AML-193 (cell line): ENCODE measurements at regions not wholly inside any gene's neighbourhood (a gene's known extent, or its start where the extent isn't known, plus 50 kb on each side); places are given as distances from the start of the nearest gene placed in this dataset.

ENCODE experiments used
- DNase-seq, 2 experiments: peaks; one replicate each; lab custom pipeline; 2025; lab: John Stamatoyannopoulos, UW

DNA sequence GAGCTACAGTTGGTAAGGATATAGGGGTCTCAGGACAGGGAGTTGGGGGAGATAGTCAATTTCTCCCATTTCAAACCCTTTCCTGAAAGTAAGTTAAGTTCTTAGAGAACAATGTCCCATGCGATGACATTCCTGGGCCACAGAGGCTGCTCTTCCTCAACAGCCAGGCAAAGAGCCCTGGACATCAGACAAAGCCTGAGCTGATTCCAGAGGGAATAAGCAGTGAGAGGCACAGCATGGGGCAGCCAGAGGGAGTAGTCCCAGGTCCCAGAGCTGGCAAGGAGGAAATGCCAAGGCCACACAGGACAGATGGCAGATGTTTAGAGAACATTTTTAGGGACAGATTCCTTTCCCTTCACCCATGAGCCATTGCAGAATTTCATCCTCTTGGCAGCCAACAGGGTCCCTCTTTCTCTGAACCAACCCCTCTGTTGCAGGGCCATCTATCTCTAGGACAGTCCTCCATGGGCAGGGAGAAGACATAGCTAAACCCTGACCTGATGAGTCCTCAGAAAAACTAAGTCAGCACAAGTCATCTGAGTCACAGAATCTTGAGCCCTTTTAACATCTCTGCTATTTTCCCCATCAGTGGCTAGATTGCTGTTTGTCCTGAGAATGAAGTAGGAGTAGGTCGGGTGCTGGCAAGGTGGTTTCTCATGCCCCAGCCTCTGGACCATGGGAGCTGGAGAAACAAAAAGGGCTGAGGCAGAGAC, 60.3 kb upstream of the CALM2 start:
- no peak for DNase-seq

DNA sequence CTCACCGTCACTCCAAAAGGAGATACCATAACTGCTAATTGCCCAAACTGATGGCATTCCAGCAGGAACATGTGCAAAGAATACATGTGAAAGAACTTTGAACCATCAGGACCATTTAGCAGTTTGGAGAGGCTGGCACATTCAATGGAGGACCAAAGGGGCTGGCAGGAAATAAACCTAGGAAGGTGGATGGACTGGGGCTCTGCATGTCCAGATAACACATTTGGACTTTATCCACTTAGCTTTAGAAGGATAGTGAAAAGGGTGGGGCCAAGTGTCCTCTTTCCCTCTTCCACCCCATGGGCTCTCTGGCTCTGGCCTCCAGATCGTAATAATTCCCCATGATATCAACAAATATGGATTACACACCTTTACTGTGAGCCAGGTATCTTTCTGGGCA, 58.8 kb upstream of the CALM2 start:
- DNase-seq = no peak

DNA sequence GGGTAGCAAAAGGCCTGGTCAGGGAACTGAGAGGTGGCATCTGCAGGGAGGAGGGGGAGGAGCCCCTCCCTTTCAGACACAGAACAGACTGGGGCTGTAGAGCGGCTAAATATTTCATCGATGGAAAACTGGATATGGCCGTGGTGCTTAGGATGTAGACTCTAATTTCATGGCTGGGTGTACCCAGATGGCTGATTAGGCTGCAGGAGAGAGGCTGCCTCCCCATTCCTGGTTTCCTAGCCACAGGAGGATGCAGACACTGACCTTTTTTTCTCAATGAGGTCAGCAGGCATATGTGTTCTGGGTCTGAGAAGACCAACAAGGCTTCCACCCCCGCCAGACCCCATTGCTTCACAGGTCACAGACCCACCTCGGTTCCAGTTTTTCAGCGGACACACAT, 58.1 kb upstream of the CALM2 start:
- no peak for DNase-seq

DNA sequence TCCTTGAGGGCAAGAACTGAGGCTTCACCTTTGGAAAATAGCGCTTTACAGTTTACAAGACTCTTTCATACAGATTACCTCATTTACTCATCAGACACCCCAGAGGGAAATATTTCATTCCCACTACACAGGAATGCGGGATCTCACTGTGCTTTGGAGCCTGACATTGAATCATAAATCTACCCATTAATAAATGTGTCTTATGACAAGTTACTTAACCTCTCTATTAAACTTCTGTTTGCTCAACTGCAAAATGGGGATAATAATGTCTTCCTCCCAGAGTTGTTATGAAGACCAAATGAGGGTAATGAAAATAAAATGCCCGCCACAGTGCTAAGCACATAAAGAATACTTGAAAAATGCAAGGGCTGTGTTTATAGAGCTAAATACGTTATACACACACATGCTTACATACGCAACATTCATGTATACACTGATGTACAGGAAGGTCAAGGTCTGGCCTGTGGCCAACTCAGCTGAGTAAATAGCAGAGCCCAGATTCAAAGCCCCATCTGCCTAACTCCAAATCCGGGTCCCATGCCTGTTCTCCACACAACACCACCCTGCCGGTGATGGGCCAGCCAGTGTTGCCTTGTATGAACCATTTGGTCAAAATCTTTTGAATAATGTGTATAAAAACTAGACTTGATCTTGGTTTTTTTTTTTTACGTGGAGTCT, 56.6 kb upstream of the CALM2 start:
- DNase-seq = no peak

DNA sequence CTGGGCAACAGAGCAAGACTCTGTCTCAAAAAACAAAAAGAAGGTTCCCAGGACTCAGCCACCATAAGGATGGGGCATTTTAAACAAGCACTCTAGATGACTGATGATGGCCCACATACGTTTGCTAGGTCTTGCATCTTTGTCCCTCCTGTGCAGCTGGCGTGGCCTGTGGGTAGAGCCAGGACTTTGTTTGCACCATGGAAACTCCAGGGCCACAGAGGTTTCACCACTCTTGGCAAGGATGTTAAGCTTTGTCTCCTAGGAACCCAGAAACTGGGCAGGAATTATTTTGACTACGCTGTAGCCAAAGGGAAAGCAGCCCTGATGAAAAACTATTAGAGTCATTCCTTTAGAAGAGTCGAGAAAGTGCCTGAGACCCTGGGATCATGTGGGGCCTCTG, 54.1 kb upstream of the CALM2 start:
- DNase-seq = no peak

DNA sequence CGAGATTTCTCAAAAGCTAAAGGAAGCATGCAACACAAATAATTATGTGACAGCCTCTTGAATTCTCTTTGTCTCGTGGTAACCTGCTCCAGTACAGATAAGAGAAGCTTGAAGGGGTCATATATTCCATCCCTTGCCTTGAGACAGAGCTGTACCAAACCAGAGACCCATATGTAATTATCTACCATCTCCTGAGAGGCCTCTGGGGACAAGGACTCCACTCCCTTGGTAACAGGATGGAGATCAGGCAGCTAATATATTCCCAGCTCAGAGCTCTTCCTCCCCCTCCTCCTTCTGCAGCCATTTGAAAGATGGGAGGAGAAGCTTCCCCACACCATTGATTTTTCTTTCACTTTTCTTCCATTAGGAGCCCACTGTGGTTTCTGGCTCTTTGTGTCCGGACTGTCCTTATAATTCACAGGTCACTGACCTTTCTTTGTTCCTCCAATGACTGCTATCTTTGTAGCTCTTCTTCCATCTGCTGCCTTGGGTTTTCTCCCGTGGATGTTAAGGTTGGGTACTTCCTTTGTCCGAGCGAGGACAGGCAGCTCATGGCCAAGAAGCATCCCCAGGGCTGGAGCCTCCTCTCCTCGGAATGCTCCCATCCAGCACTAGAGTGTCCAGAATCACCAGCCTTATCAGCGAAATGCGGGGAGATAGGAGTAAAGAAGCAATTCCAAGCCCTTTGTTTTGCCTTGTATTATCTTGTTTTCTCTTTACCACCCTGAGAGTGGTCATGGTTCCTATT, 51.4 kb upstream of the CALM2 start:
- DNase-seq = no peak

DNA sequence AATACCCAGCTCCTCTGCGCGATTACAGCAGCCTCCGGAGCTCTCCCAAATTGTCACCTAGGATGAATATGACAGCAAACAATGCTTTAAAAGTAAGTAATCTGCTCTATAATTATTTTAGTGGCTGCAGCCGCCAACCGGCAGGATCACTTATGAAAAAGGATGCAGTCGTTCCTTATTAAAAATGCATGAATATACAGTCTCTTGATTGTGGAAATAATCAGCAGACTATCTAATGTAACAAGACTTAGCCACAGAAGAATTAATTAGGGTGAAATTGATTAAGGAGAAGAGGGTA, 50.6 kb upstream of the CALM2 start:
- DNase-seq = no peak

DNA sequence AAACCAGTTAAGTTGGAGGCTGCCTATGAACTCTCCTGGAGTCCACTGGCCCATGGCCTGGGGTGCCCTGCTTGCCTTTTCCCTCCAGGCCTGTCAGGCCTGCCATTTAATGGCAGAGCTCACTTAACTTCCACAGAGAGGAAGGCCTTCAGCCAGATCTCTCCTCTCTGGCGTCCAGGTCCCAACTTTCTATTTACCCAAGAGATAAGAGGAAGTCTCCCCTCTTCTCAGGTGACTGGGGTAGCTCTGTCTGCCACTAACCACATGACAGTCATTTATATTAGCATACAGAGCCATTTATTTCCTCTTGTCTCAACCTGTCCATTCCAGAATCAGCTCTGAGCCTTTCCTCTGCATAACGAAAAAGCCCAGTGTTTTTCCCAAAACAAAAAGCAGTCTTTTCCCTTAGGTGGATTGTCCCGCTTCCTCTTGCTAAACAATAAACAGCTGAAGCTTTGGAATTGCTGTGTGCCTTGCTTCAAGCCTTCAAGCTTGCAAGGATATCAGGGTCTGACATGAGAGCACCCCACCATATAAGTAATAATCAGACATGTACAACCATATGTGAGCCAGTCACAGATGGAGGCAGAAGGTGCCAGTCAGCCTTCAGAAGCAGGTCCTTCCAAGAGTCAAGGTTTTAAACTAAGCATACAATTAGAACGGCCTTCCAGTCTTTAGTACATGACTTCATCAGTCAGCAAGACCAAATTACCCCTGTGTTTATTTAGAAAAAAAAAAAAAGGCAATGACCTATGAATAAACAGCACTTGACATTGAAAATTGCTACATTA, 50.0 kb upstream of the CALM2 start:
- no peak for DNase-seq
